ENCODE measurements at regions not wholly inside any gene's neighbourhood (a gene's known extent, or its start where the extent isn't known, plus 50 kb on each side); places are given as distances from the start of the nearest gene placed in this dataset.

DNA sequence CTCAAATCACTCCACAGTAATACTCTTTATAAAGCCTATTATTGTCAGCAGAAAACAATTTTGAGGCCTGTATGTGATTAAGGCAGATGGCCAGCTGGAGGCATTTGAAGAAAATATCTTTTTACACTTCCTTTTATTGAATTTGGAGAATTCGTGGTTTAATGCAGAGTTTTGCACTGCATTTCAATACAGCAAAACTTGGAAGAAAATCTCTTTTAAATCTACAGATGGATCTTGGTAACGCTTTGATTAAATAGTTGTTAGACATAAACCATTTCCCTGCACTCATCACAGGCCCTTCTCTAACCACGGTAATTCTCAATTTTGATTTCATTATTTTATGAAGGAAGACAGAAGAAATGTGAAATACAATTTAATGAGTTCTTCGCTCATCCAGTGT, 185.7 kb downstream of the RFC3 start:
- no peaks in the 10 kb centered on the region for H3K9me3 Mint-ChIP-seq
- H3K27me3 Mint-ChIP-seq, result no peaks in the 10 kb centered on the region
- no peak for ATAC-seq (replicated peaks)
- no peaks in the 10 kb centered on the region for H3K36me3 Mint-ChIP-seq (ENCODE audit: low read depth)
- no peak overlapping the region for H3K4me3 Mint-ChIP-seq
- H3K27ac Mint-ChIP-seq, result no peak overlapping the region
- H3K4me1 Mint-ChIP-seq, result no peaks in the 10 kb centered on the region

DNA sequence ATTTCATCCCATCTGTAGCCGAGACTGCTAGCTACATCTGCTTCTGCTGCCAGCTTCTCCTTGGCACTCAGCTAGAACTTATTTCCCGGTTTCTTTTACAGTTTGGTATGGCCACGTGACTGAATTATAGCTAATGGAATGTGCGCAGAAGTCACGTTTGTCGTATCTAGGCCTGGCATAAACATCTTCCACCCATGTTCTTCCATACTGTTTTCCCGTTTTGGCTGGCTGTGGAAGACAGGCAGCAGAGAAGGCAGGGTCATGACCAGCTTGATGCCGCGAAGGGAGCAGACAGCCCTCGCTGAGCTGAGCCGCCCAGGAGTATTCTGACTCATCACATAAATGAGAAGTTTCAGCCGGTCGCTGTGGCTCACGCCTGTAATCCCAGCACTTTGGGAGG, 186.7 kb downstream of the RFC3 start:
- Mint-ChIP-seq H3K4me3 (no peak overlapping the region), H3K9me3 (no peaks in the 10 kb centered on the region), H3K27me3 (no peaks in the 10 kb centered on the region), H3K4me1 (no peaks in the 10 kb centered on the region), H3K36me3 (ENCODE audit: low read depth) (no peaks in the 10 kb centered on the region), H3K27ac (no peak overlapping the region)
- ATAC-seq (replicated peaks), result no peak

DNA sequence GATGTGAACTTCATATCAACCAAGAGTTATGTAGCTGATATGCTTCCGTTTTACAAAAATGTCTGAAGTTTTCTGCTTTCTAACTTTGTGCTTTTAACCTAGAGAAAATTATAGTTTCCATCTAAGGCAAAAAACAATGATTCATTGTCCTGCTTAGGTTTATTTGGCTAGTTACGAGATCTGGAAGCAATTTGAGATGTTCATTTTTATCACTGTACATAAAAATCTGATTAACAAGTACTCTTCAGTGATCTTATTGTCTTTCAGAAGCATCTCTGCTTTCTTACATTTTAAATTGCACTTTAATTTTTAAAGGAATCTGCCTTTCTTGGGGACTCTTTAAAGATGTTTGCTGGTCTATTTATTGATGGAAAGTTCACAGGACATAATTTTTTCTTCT, 188.1 kb downstream of the RFC3 start:
- Mint-ChIP-seq H3K9me3 (no peaks in the 10 kb centered on the region), H3K36me3 (ENCODE audit: low read depth) (no peaks in the 10 kb centered on the region)

DNA sequence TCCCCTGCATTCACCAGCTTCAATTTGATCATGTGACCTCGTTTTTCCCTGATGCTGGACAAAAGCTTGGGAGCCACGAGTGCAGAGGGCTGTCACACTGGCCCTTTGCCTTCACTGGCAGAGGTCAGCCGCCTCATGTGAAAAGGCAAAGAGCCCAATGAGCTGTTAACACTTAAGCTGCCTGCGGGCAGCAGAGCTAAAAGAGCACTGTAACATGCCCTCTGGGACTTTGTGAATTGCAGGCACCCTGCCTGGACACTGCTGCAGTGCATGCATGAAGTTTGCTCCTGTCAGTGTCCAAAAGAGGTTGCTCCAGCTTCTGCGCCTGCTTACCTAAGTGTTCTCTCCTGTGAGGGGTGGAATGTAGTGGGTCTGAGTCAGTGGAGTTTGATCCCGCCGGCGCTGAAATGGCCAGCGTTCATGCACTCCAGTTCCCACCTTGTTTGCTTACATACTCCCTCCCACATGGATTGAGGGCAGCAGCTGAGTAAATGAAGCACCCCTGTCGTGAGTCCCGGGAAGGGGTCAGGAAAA, 193.7 kb downstream of the RFC3 start:
- no peak for ATAC-seq (replicated peaks)
- no peak overlapping the region for H3K4me3 Mint-ChIP-seq
- H3K36me3 Mint-ChIP-seq (ENCODE audit: low read depth), result no peaks in the 10 kb centered on the region
- H3K4me1 Mint-ChIP-seq, result no peaks in the 10 kb centered on the region
- no peaks in the 10 kb centered on the region for H3K9me3 Mint-ChIP-seq
- no peak overlapping the region for H3K27ac Mint-ChIP-seq
- H3K27me3 Mint-ChIP-seq, result no peaks in the 10 kb centered on the region

More for the DNA sequence above, 188.1 kb downstream of the RFC3 start:
- Mint-ChIP-seq H3K27me3 (no peaks in the 10 kb centered on the region), H3K27ac (no peak overlapping the region), H3K4me3 (no peak overlapping the region), H3K4me1 (no peaks in the 10 kb centered on the region)
- ATAC-seq (replicated peaks), result no peak

DNA sequence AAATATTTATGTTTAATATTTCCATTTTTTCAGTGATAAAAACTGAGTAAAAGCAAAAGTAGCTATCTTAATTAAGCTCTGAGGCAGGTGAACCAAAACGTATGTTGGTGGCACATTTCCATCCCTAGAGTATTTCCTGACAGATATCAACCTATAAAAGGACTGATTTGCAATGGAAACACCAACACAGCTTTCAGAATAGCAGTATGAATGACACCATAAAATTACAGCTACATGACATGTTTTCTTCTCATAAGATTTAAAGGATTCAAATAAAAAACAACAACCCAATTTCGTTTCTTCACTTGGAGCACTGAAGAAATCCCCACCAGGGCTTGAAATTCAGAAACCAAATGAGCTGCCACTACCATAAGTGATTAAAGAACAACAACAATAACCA, 194.4 kb downstream of the RFC3 start:
- Mint-ChIP-seq H3K9me3 (no peaks in the 10 kb centered on the region), H3K4me3 (no peak overlapping the region)
- no peak for ATAC-seq (replicated peaks)

DNA sequence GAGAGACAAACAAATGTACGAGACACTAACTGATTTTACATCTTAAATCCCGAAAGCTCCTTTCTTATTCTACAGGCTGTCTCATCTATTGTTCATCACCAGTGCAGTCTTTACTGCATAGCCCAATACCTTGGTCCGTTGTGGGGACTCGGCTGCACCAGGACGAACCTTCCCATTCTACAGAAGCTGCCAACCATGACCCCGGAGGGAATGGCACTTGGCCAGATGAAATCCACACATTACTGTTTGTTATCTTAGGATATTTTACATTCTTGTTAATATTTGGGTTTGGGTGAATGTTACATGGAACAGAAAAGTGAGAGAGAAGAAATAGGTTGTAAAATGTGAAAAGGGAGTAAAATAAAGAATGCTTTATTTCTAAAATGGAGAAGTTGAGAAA, 195.1 kb downstream of the RFC3 start:
- Mint-ChIP-seq H3K27me3 (no peaks in the 10 kb centered on the region), H3K4me1 (no peaks in the 10 kb centered on the region), H3K4me3 (no peak overlapping the region), H3K9me3 (no peaks in the 10 kb centered on the region), H3K36me3 (ENCODE audit: low read depth) (no peaks in the 10 kb centered on the region), H3K27ac (no peak overlapping the region)
- no peak for ATAC-seq (replicated peaks)

More for the DNA sequence above, 194.4 kb downstream of the RFC3 start:
- Mint-ChIP-seq H3K36me3 (ENCODE audit: low read depth) (no peaks in the 10 kb centered on the region), H3K27me3 (no peaks in the 10 kb centered on the region), H3K27ac (no peak overlapping the region), H3K4me1 (no peaks in the 10 kb centered on the region)

DNA sequence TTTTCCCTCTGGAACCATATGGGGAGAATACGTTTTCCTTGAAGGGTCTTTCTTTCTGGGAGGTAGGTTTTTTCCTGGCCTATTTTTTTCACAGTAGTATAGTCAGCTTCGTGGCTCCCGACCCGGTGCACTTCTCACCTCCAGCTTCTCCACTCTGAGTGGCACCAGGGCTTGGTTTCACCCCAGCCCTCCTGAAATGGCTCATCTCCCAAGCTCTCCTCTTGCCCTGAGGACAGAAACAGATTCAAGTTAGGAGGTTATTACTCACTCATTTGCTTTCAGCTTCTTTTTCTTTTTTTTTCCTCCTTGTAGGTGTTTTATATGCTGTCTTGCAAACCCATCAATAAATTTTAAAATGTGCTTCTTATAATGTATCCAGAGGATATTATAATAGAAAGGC, 199.3 kb downstream of the RFC3 start:
- H3K9me3 Mint-ChIP-seq, result peaks cover 7% of the 10 kb centered on the region
- ATAC-seq (replicated peaks), result no peak
- no peak overlapping the region for H3K27ac Mint-ChIP-seq
- H3K4me1 Mint-ChIP-seq, result no peaks in the 10 kb centered on the region
- H3K27me3 Mint-ChIP-seq, result peaks cover 5% of the 10 kb centered on the region
- no peak overlapping the region for H3K4me3 Mint-ChIP-seq
- no peaks in the 10 kb centered on the region for H3K36me3 Mint-ChIP-seq (ENCODE audit: low read depth)

DNA sequence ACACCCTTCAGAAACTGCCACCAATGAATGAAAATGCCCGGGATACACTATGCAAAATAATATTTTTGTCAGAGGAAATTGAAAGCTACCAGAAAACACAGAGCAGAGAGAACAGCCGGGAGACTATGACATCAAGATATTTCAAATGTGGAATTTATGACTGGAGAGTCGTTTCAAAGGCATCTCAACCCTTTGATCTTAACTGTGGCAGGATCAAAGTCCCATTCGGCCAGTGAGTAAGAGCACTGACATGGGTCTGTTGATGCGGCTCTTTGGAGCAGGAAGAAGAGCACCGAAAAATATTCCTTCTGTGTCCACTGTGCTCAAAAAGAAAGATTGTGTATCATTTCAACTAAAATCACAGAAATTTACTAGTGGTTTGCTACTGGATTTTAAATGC, 201.9 kb downstream of the RFC3 start:
- H3K4me3 Mint-ChIP-seq, result no peak overlapping the region
- no peaks in the 10 kb centered on the region for H3K4me1 Mint-ChIP-seq
- ATAC-seq (replicated peaks), result no peak
- H3K9me3 Mint-ChIP-seq, result peaks cover 10% of the 10 kb centered on the region
- H3K27me3 Mint-ChIP-seq, result peaks cover 5% of the 10 kb centered on the region
- H3K36me3 Mint-ChIP-seq (ENCODE audit: low read depth), result no peaks in the 10 kb centered on the region
- H3K27ac Mint-ChIP-seq, result no peak overlapping the region

DNA sequence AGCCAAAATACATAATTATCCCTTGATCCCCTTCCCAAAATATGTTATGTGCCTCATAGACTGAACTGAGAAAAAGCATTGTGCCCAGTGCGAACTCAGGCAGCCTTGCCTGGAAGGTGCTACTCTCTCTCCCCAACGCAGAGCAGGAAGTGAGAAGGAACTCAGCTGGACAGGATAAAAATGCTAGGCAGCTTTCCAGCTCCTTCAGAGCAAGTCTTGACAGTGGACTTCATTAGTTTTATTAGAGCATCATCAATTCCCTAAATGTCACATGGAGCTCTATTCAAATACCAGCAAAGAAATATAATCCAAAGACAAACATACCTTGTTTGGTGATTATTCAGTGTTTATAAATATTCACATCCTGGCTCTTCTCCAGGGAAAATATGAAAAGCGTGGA, 202.4 kb downstream of the RFC3 start:
- Mint-ChIP-seq H3K4me3 (no peak overlapping the region), H3K27ac (no peak overlapping the region), H3K4me1 (no peaks in the 10 kb centered on the region), H3K36me3 (ENCODE audit: low read depth) (no peaks in the 10 kb centered on the region), H3K27me3 (peaks cover 5% of the 10 kb centered on the region), H3K9me3 (peaks cover 10% of the 10 kb centered on the region)
- ATAC-seq (replicated peaks), result no peak

DNA sequence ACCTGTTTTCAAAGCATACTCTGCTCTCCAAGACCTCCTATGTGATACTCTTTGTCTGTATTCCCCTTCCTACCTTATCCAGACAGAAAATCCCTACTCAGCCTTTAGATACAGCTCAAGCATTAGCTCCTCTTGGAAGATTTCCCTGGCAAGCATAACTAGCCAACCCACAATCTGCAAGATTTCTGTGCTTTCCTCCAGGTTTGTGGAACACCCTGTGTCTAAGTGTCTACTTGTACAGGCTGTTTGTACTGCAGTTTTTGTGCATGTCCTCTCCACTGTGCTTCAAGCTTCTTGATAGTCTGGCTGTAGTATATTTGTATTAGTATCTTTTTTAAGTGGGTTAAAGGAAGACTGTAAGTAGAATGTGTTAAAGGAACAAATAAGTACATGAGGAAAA, 203.7 kb downstream of the RFC3 start:
- Mint-ChIP-seq H3K9me3 (peaks cover 10% of the 10 kb centered on the region), H3K27ac (no peak overlapping the region)

DNA sequence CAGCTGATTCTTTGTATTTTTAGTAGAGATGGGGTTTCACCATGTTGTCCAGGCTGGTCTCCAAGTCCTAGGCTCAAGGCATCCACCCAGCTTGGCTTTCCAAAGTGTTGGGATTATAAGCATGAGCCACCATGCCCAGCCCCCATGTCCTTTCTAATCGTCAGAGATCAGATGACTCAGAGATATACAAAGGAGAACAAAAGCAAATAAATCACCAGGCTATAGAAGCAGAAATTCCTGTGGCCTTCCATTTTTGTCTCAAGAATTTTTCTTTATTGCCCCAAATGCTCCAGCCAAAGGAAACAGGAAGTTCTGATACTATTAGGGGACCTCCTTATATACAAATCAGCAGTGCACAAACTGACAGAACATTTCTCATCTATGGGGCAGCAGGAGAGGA, 207.8 kb downstream of the RFC3 start:
- no peaks in the 10 kb centered on the region for H3K27me3 Mint-ChIP-seq
- no peaks in the 10 kb centered on the region for H3K4me1 Mint-ChIP-seq
- H3K36me3 Mint-ChIP-seq (ENCODE audit: low read depth), result no peaks in the 10 kb centered on the region
- H3K4me3 Mint-ChIP-seq, result no peak overlapping the region
- H3K9me3 Mint-ChIP-seq, result peaks cover 12% of the 10 kb centered on the region
- no peak overlapping the region for H3K27ac Mint-ChIP-seq
- no peak for ATAC-seq (replicated peaks)

More for the DNA sequence above, 203.7 kb downstream of the RFC3 start:
- H3K4me1 Mint-ChIP-seq, result no peaks in the 10 kb centered on the region
- H3K36me3 Mint-ChIP-seq (ENCODE audit: low read depth), result no peaks in the 10 kb centered on the region
- no peak for ATAC-seq (replicated peaks)
- no peak overlapping the region for H3K4me3 Mint-ChIP-seq
- H3K27me3 Mint-ChIP-seq, result peaks cover 5% of the 10 kb centered on the region

DNA sequence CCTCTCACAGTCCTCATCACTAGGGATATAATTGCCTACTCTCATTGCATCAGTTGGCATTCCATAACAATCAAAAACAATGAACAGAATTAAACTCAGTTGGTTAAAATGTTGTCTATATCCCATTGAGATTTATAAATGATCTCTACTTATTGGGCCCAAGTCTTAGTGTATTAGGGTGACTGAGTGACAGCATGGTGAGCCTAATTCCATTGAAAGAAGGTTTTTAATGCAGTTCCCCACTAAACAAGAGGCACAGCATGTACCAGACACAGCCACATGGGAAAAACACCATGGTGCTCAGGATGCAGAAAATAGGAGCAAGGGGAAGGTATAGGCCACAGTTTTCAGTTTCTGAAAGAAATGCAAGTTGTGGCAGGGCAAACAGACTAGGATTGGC, 208.4 kb downstream of the RFC3 start:
- Mint-ChIP-seq H3K36me3 (ENCODE audit: low read depth) (no peaks in the 10 kb centered on the region), H3K9me3 (peaks cover 9% of the 10 kb centered on the region), H3K27ac (no peak overlapping the region), H3K4me1 (no peaks in the 10 kb centered on the region), H3K27me3 (no peaks in the 10 kb centered on the region), H3K4me3 (no peak overlapping the region)
- no peak for ATAC-seq (replicated peaks)

DNA sequence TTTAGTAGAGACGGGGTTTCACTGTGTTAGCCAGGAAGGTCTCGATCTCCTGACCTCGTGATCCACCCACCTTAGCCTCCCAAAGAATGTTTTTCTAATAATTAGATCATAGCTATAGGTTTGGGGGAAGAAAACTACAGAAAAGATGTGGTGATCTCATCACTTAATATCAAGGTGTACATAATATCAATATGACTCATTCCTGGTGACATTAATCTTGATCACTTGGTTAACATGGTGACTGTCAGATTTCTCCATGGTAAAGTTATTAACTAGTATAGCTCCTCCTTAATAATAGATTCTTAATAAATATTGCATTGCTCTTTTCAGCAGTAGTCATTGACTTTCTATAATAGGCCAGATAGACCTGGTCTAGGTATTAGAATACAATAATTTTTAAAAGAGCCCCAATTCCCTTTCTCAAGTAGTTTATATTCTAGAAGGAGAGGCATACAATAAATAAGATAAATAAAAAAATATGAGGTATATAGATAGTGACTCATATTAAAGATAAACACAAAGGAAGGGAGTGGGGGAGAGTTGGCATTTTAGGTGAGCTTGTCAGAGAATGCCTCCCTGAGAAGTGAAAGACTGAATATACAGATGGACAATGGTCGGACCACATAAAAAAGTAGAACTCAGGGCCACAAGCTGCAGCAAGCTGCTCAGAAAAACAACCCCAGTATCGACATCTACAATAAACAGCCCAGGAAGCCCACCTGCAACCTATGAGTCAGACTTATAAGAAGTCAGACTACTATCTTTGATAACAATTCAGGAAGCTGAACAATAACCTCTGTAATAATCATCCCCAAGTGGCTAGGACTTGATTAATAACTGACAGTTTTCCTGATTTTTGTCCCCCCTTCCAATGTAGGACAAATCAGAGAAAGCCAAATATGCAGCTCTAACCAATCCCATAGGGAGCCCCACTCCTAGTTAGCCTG, 210.8 kb downstream of the RFC3 start:
- Mint-ChIP-seq H3K9me3 (peaks cover 6% of the 10 kb centered on the region), H3K36me3 (ENCODE audit: low read depth) (no peaks in the 10 kb centered on the region), H3K27me3 (no peaks in the 10 kb centered on the region), H3K4me3 (no peak overlapping the region), H3K4me1 (no peaks in the 10 kb centered on the region), H3K27ac (no peak overlapping the region)
- no peak for ATAC-seq (replicated peaks)

DNA sequence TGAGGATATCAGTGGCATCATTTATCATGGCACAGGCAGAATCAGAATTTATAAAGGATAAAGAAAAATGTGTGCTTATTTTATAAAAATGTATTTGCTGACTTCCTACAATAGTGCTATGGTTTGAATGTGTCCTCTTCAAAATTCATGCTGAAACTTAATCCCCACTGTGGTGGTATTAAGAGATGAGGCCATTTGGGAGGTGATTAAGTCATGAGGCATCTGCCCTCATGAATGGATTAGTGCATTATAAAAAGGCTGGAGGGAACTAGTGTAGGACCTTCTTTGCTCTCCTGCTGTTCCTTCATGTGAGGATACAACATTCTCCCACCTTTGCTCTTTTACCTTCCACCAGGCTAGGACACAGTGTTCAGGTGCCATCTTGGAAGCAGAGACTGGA, 212.8 kb downstream of the RFC3 start:
- H3K27ac Mint-ChIP-seq, result no peak overlapping the region
- H3K27me3 Mint-ChIP-seq, result no peaks in the 10 kb centered on the region
- no peak for ATAC-seq (replicated peaks)
- peaks cover 6% of the 10 kb centered on the region for H3K9me3 Mint-ChIP-seq
- H3K4me3 Mint-ChIP-seq, result no peak overlapping the region
- H3K36me3 Mint-ChIP-seq (ENCODE audit: low read depth), result no peaks in the 10 kb centered on the region
- no peaks in the 10 kb centered on the region for H3K4me1 Mint-ChIP-seq

DNA sequence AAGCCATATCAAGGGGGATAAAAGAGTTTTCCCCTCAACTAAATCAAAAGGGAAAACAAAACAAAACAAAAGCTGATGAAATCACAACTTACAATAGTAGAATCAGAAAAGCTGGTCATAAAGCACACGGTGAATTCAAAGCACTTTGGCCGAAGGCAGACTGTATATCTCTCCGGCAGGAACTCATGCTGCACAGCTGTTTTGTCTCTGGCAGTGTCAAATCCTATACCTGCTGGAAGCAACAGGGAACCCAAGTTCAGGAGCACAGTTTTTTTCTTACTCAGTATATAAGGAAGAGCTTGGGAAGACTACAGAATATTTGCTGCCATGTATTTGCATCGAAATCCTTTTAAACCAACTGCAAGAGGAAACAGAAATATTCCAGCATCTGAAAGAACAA, 213.7 kb downstream of the RFC3 start:
- Mint-ChIP-seq H3K27me3 (no peaks in the 10 kb centered on the region), H3K9me3 (peaks cover 10% of the 10 kb centered on the region), H3K4me3 (no peak overlapping the region), H3K36me3 (ENCODE audit: low read depth) (no peaks in the 10 kb centered on the region), H3K27ac (no peak overlapping the region), H3K4me1 (no peaks in the 10 kb centered on the region)
- no peak for ATAC-seq (replicated peaks)
